GM18867 (cell line): ENCODE measurements at regions not wholly inside any gene's neighbourhood (a gene's known extent, or its start where the extent isn't known, plus 50 kb on each side); places are given as distances from the start of the nearest gene placed in this dataset.

ENCODE experiments used
- ATAC-seq: cut with Tn5 transposase; IDR thresholded peaks from one replicate; pipeline ENCODE4 v1.9.1; 2021; ENCODE audit warnings: mild to moderate bottlenecking, moderate library complexity; ENCODE audit not compliant: unreplicated experiment

- no peak for ATAC-seq
Measured at GRCh38 chr10:3631701-3632330, 153.2 kb downstream of the KLF6 start.

GRCh38 chr10:3631291-3631690 is 153.7 kb downstream of the KLF6 start:
- no peak for ATAC-seq

- ATAC-seq, result peak; percentile 70
Measured at GRCh38 chr10:3625959-3626751, 158.9 kb downstream of the KLF6 start.

- no peak for ATAC-seq
Measured at GRCh38 chr10:3624367-3624766, 160.6 kb downstream of the KLF6 start.

GRCh38 chr10:3623746-3624145 is 161.3 kb downstream of the KLF6 start:
- ATAC-seq, result peak; percentile 60

GRCh38 chr10:3622845-3623621 is 162.0 kb downstream of the KLF6 start:
- peak; percentile 43 for ATAC-seq

DNA sequence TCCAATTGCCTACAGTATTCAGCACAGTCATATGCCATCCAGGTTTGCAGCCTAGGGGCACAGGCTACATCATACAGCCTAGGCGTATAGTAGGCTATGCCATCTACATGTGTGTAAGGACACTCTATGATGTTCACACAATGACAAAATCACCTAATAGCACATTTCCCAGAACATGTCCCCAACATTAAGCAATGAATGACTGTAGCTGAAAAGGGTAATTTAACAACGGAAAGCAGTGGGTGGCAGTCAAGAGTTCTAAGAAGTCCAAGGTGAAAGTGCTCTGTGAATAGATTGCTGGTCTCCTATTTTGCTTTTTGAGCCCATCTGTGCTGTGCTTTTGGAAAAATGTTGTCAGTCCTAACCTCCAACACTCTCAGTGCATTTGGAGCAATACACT is 162.6 kb downstream of the KLF6 start:
- no peak for ATAC-seq

- ATAC-seq, result no peak
Measured at GRCh38 chr10:3620818-3621217, 164.2 kb downstream of the KLF6 start.

- no peak for ATAC-seq
Measured at GRCh38 chr10:3619241-3619640, 165.8 kb downstream of the KLF6 start.

- ATAC-seq, result no peak
Measured at GRCh38 chr10:3616880-3617279, 168.1 kb downstream of the KLF6 start.

DNA sequence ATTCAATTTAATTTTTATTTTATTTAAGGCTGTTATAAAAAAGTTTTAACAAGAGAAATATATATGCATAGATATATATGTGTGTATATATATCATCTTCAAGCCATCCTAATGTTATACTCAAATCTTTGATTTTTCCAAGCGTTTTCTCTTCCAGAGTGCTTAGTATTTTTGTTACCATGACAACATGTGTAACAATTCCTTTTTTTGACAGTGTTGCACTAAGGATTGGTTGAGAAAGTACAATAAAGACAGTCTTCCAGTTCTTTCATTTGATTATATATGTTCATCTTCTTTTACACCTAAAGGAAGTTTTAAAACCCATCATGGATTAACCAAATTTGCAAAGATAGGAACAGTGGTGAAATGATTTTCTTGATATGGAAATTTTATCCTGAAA is 171.7 kb downstream of the KLF6 start:
- ATAC-seq, result no peak

DNA sequence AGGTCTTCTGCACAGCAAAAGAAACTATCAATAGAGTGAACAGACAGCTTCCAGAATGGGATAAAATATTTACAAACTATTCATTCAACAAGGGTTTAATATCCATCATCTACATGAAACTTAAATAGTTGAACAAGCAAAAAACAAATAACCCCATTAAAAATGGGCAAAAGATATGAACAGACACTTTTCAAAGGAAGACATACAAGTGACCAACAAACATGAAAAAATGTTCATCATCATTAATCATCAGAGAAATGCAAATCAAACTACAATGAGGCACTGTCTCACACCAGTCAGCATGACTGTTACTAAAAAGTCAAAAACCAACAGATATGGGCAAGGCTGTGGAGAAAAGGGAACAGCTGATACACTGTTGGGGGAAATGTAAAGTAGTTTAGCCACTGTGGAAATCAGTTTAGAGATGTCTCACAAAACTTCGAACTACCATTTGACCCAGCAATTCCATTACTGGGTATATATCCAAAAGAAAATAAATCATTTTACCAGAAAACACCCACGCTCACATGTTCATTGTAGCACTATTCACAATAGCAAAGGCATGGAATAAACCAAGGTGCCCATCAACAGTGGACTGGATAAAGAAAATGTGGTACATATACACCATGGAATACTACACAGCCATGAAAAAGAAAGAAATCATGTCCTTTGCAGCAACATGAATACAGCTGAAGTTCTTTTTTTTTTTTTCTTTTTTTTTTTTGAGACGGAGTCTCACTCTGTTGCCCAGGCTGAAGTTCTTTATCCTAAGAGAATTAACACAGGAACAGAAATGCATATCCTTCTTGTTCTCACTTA is 172.6 kb downstream of the KLF6 start:
- no peak for ATAC-seq

GRCh38 chr10:3606309-3606708 is 178.7 kb downstream of the KLF6 start:
- ATAC-seq, result no peak

DNA sequence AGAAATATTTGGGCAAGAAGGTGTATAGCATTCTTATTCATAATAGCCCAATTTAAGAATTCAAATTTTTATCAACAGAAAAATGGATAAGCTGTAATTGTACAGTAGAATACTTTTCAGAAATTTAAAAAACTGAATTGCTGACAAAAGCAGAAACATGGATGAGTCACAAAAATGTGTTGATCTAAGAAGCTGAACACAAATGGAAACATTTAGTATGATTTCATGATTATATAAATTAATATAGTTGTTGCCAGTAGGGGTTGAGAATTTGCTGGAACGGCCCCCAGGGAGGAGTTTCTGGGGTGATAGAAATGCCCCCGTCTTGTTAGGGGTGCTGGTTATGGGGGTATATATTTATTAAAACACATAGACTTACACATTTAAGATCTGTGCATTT is 179.1 kb downstream of the KLF6 start:
- ATAC-seq, result no peak

DNA sequence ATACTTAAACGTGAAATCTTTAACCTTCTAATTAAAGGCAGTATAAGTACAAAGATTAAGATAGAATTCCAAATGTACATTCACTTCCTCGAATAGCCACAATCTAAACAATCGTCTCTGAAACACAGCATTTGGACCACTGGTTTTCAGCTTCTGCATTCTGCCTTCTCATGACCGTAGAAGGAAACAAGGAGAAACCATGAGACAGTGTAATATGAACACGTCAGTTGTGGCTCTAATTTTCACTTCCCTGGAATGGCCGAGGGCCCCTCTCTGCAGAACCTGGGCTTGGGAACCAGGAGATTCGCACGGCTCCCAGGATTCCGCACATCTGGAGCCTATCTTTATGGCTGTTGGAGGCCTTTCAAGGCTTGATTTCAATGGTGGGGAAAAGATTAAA is 189.3 kb downstream of the KLF6 start:
- no peak for ATAC-seq

DNA sequence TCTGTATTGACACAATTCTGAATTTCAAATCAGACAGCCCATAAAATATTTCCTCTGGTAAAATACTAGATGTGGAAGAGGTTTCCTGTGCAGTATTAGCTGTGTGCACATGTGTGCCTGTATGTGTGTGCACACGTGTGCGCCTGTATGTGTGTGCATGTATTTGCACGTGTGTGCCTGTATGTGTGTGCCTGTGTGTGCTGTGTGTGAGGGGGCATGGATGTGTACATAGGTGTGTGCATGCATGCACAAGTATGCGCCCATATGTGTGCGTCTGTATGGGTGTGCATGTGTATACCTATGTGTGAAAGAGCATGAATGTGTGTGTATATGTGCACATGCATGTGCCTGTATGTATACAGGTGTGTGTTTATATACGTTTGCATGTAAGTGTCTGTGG is 191.4 kb downstream of the KLF6 start:
- no peak for ATAC-seq

- ATAC-seq, result no peak
Measured at GRCh38 chr10:3592424-3592823, 192.6 kb downstream of the KLF6 start.

DNA sequence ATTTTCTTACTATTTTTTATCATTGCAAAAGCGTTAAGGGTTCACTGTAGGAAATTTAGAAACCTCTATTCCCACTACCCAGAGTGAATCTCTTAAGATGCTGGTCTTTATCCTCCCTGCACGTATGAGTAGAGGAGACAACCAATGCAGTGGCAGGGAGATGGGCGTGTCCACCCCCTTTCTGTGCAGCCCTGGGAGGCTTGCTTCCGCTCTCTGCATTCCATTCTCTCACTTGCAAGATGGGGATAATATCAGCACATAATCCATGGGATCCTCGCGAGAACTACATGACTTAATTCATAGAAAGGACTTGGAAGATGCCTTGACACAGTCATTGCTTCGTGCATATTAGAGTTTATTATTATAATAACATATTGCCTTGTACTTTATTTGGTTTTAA is 196.2 kb downstream of the KLF6 start:
- ATAC-seq, result no peak

DNA sequence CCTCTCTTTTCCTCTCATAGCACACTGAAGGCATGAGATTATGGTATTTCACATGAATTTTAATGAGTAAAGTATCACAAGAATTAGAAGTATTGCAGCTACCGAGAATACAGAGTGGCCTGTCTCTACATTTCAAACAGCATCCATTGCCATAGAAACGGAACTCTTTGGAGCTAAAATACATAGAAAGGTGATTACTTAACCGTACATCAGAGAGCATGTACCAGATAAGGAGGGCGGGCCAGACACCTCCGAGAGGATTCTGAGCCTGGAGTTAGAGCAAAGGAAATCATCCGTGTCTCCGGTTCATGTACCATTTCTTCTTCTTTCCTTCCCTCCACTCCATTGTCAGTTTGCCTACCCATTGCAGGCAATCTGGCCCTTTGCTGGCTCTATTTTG is 196.7 kb downstream of the KLF6 start:
- ATAC-seq, result no peak

DNA sequence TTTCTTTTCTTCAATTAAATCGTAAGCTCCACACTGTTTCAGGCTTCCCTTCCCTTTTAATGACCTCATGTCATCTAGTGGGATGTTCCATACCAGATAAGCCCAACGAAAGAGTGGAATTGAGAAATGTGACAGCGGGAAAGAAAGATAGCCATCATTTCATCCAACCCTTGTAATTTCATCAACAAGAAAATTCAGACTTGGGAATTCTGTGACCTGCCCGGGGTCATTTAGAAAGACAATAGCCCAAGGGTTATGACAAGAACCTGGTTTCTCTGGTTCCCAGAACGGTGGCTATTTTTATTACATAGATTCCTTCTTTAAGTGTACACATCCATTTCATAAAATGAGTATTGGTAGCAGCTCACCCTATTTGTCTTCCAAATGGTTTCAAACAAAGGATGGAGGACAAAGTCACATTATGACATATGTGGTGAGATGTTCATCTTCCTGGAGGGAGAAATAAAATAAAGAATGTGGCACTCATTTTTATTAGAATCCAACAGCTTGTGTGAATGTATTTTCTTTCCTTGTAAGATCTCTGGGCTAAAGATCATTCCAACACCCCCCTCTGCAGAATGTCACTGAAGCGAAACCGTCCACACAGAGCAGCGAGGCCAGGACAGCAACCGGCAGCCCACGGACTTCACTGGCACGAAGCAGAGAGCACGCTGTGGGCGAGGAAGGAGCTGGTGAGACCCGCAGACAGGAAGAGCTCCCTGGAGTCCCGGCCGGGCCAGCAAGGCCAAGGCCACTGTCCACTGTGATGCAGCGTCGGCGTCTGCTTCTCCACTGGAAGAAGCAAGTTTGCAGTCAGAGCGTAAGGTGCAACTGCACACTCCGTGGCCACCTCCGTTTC is 199.9 kb downstream of the KLF6 start:
- ATAC-seq, result no peak
